ENCODE measurements at regions not wholly inside any gene's neighbourhood (a gene's known extent, or its start where the extent isn't known, plus 50 kb on each side); places are given as distances from the start of the nearest gene placed in this dataset.

DNA sequence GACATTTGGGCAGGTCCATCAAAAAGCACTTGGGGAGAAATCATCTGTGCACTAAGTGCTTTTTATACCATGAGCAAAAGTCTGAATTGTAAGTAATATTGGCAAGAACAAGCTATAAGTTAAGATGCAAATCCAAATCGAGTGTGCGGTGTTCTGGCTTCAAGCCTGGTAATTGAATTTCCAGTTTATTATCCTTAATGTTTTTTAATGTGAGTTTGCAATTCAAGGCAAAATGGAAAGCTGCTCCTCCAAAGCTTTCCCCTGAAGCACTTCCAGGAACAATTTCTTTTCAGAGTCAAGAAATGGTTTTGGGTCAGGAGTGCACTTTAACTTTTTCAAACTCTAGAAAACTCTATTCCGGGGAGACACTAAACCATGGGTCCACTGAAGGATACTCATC, 445.7 kb downstream of the TOX3 start:
- TF ChIP-seq CTCF (conservative IDR thresholded peaks at IDR 0.05; ENCODE audit: low read length) (no peak), EZH2phosphoT487 (IDR thresholded peaks at IDR 0.05; ENCODE audit: borderline replicate concordance, low read depth, low read length) (no peak)

Measured in OCI-LY7 (cell line).